ENCODE measurements at regions not wholly inside any gene's neighbourhood (a gene's known extent, or its start where the extent isn't known, plus 50 kb on each side); places are given as distances from the start of the nearest gene placed in this dataset.

GRCh38 chr4:11182586-11183355 lies 245.9 kb downstream of the HS3ST1 start:
- DNase-seq = peak; percentile 88

GRCh38 chr4:11182031-11182430 lies 246.7 kb downstream of the HS3ST1 start:
- no peak for DNase-seq

DNA sequence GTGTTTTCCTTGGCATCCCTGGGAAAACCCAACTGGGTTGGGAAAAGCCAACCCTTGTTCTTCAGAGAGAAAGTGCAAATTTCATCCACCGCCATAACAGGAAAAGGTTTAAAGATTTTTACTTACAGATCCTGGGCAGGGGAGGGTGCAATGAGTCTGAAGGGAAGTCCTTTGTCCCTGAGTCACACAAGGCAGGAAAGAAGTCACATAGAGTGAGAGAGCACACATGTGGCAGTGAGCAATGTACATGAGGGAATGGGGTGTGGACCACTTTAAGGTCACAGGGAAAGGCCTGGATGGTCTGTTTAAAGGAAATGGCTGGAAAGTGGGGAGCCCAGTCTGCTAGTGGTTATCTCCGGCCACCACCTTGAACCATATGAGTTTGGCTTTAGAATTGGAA lies 248.9 kb downstream of the HS3ST1 start:
- DNase-seq = no peak

DNA sequence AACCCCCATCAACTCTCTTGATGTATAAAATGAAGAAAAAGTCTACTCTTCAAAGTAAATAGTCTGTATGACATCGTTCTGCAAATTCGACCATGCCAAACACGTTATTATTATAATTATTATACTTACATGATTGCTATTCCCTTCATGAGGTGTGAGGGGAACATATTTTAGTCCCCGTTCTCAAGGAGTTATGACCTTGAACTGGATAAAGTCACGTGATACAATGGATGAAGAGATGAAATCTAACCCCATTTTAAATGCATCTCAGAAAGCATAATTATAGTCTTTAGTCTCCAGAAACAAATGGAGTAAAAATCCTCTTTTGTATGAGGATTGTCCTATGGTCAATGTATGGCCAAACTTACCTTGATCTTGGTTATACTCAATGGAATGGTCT lies 250.3 kb downstream of the HS3ST1 start:
- no peak for DNase-seq

GRCh38 chr4:11175374-11175773 lies 253.3 kb downstream of the HS3ST1 start:
- no peak for DNase-seq

- no peak for DNase-seq
Measured at GRCh38 chr4:11166606-11167005, 262.1 kb downstream of the HS3ST1 start.

DNA sequence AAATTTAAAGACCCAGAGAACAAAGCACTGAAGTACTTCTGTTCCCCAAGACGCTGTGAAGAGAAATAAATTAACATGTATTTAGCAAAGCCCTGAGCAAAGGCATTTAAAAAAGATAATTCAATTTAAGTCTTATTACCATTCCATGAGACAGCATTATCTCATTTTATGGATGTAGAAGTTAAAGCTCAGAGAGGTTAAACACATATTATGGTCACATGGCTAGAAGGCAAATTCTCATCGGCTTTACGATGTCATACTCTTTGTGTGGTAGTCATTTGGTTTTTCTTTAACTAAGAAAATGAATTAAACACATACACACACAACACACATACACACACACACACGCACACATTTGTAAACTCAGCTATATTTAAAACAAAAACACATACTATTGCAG lies 262.7 kb downstream of the HS3ST1 start:
- no peak for DNase-seq

GRCh38 chr4:11165052-11165451 lies 263.6 kb downstream of the HS3ST1 start:
- DNase-seq = no peak

DNA sequence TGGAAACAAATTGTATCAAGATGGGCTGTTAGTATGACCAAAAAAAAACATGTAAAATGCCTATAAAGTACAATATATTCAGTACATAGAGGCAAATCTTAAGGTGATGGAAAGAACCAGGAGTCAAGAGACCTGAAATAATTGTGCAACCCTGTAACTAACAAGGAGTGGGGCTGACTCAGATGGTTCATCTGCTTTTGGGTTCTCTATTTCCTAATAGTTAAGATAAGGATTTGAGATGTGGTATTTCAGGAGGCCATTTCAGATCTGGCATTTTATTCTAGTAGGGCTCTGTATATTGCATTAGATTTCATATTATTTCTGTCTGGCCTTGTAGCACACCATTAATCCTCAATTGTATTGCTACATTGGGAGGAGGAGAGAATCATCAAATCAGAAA lies 268.4 kb downstream of the HS3ST1 start:
- no peak for DNase-seq

GRCh38 chr4:11158971-11159370 lies 269.7 kb downstream of the HS3ST1 start:
- DNase-seq = no peak

- DNase-seq = no peak
Measured at GRCh38 chr4:11155208-11155867, 273.4 kb downstream of the HS3ST1 start.

- no peak for DNase-seq
Measured at GRCh38 chr4:11153171-11153750, 275.4 kb downstream of the HS3ST1 start.

DNA sequence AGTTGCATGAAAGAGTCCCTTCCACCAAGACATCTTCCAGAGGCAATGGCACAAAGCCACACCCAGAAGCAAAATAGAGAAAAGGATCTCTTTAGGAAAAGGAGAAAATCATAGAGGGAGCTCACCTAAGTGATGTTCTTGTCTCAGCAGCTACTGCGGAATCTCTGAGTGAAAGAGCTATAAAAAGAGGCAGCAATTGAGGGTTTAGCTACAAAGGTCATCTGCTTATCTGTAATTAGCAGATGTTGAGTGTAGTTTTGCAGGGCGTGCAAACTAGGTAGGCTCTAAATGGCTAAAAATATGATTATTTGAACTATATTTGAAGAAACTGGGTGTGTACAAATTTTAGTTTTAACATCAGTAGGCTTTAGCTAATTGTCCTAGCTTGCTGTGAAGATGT lies 276.0 kb downstream of the HS3ST1 start:
- DNase-seq = no peak

DNA sequence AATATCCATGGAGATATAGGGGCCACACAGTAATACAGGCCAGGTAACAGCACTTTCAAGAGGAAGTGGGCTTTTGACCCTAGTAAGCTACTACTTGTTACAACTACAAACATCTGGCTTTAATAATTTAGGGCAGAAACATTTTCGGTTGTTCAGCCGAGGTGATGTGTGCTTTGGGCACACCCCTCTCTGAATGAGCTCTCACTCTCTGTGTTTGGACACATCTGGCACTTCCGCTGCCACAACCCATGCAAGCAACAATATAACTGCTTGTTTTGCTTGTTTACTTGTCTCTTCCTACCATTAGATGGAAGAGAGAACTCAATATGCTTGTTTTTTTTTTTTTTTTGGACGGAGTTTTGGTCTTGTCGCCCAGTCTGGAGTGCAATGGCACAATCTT lies 277.2 kb downstream of the HS3ST1 start:
- DNase-seq = no peak

DNA sequence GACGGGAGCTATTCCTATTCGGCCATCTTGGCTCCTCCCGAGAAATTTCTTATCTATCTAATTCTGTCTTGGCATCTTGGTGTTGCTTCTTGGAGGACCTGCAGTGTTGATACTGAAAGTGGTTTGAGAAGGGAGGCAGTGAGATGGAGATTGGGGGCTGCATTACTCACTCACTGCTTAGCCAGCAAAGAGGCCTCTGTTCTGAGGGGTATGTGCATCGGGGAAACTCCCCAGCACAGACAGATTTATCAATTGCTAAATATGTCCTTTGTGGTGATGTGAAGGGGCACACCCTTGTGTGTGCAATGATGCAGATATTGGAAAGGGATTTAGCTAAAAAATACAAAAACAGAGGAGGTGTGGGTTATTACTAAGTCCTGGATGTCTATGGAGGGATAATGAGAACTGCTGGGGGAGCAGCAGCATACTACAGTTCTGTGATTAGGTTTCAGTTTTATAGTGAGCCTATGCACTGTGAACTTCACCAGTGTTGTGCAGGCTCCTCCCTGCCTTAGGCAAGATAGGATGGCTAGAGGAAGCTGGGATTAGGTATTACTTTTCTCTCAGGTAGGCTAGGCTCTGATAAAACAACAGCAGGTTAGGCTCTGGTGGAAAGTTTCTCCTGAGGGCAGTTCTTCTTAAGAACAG lies 279.0 kb downstream of the HS3ST1 start:
- no peak for DNase-seq

GRCh38 chr4:11139871-11140270 lies 288.8 kb downstream of the HS3ST1 start:
- DNase-seq = no peak

- DNase-seq = no peak
Measured at GRCh38 chr4:11138964-11139363, 289.7 kb downstream of the HS3ST1 start.

- DNase-seq = no peak
Measured at GRCh38 chr4:11134705-11135104, 294.0 kb downstream of the HS3ST1 start.

GRCh38 chr4:11133868-11134267 lies 294.8 kb downstream of the HS3ST1 start:
- DNase-seq = no peak

- DNase-seq = no peak
Measured at GRCh38 chr4:11132478-11132877, 296.2 kb downstream of the HS3ST1 start.

DNA sequence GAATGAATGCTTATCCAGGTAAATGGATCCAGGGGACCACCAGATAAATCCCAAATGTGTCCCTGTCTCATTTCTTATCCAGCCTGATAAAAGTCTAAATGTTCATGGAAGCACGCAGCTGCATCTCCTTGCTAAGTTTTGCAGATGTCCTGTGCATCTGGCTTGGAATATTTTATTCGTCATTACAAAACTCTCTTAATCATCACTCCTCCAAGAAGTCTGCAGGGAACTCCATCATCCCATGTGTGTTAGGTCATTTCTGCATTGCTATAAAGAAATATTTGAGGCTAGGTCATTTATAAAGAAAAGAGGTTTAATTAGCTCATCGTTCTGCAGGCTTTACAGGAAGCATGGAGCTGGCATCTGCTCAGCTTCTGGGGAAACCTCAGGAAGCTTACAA lies 297.2 kb downstream of the HS3ST1 start:
- DNase-seq = no peak

GRCh38 chr4:11130195-11130970 lies 298.3 kb downstream of the HS3ST1 start:
- DNase-seq = peak; percentile 91

- no peak for DNase-seq
Measured at GRCh38 chr4:11120435-11120834, 308.3 kb downstream of the HS3ST1 start.

Data from fibroblast of skin of scalp (primary cell).